ENCODE measurements at regions not wholly inside any gene's neighbourhood (a gene's known extent, or its start where the extent isn't known, plus 50 kb on each side); places are given as distances from the start of the nearest gene placed in this dataset.
"Not testable (repeated sequence)": the region's sequence is repeated elsewhere in the genome, so short reads cannot be mapped to it uniquely, and the experiment has no call there.

DNA sequence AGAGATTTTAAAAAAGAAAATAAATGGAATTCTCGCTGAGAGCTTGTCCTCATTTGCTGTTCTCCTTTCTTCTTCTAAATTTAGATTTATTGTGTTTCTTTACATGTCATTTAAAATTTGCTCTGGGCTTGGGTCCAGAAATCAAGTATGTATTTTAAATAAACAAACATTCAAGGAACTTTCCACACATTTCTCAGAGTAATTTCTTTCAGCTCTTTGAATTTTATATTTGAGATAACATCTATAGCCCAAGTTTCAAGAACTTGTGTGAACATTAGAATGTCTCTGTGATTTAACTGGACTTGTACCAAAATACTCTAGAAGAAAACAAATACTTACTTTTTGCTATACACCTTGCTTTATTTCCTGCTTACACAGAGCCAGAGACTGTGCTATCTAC lies 192.3 kb downstream of the TMEM200A start:
- Histone ChIP-seq H3K27me3 (ENCODE audit: control insufficient read depth, insufficient read depth, low read length, poor library complexity, severe bottlenecking) (no peaks in the 10 kb centered on the region), H3K36me3 (ENCODE audit: control insufficient read depth, insufficient read depth, low read length) (no peaks in the 10 kb centered on the region), H3K9ac (ENCODE audit: extremely low read depth, low read length, poor library complexity, severe bottlenecking) (no peak overlapping the region), H3K4me1 (ENCODE audit: control insufficient read depth, insufficient read depth, low read length) (no peaks in the 10 kb centered on the region), H3K9me3 (ENCODE audit: control insufficient read depth, low read length) (no peaks in the 10 kb centered on the region), H3K27ac (ENCODE audit: low read depth, low read length) (no peak overlapping the region), H3K4me3 (ENCODE audit: low read length) (no peak overlapping the region)
- no peaks in the 10 kb centered on the region for H3K27me3 Mint-ChIP-seq (ENCODE audit: insufficient read depth)
- TF ChIP-seq, protein P1, sequence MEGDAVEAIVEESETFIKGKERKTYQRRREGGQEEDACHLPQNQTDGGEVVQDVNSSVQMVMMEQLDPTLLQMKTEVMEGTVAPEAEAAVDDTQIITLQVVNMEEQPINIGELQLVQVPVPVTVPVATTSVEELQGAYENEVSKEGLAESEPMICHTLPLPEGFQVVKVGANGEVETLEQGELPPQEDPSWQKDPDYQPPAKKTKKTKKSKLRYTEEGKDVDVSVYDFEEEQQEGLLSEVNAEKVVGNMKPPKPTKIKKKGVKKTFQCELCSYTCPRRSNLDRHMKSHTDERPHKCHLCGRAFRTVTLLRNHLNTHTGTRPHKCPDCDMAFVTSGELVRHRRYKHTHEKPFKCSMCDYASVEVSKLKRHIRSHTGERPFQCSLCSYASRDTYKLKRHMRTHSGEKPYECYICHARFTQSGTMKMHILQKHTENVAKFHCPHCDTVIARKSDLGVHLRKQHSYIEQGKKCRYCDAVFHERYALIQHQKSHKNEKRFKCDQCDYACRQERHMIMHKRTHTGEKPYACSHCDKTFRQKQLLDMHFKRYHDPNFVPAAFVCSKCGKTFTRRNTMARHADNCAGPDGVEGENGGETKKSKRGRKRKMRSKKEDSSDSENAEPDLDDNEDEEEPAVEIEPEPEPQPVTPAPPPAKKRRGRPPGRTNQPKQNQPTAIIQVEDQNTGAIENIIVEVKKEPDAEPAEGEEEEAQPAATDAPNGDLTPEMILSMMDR (conservative IDR thresholded peaks at IDR 0.05) = no peak
- no peaks in the 10 kb centered on the region for H3K9me3 Mint-ChIP-seq
- H3K4me1 Mint-ChIP-seq = no peaks in the 10 kb centered on the region
- no peak overlapping the region for H3K27ac Mint-ChIP-seq
- DNase-seq = no peak
- no peaks in the 10 kb centered on the region for H3K36me3 Mint-ChIP-seq (ENCODE audit: low read depth)
- H3K4me3 Mint-ChIP-seq = no peak overlapping the region
- WGBS, 2 experiments (ENCODE audit: insufficient coverage in 1 of 2, insufficient read length in 1 of 2) = 100% methylated on average over 1 of the region's 1 CpG; no CpG with 5 or more reads in 1 of the 2 experiments

DNA sequence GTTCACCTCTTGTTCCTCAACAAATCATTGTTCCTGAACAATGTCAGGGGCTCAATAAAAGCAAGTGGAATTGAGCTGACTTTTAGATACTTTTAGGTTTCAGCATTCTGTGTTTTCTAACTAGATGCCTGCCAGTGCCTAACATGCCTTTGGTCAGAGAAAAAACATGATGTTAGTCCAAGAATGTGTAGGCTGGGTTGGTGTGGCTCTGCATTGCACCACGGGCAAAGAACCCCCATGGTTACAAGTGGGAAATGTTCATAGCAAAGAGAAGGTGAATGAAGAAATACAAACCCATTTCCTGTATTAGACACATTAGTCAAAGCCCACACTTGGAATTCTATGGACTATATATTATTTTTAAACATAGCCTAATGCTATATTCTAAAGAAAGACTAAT lies 193.3 kb downstream of the TMEM200A start:
- WGBS, 2 experiments (ENCODE audit: insufficient coverage in 1 of 2, insufficient read length in 1 of 2) = 93% methylated on average over 1 of the region's 1 CpG; no CpG with 5 or more reads in 1 of the 2 experiments
- H3K36me3 Mint-ChIP-seq (ENCODE audit: low read depth) = no peaks in the 10 kb centered on the region
- TF ChIP-seq, protein P1 (conservative IDR thresholded peaks at IDR 0.05) = no peak
- no peak overlapping the region for H3K27ac Mint-ChIP-seq
- no peak overlapping the region for H3K4me3 Mint-ChIP-seq
- H3K9ac ChIP-seq (ENCODE audit: extremely low read depth, low read length, poor library complexity, severe bottlenecking) = no peak overlapping the region
- no peaks in the 10 kb centered on the region for H3K4me1 Mint-ChIP-seq
- no peak overlapping the region for H3K4me3 ChIP-seq (ENCODE audit: low read length)
- H3K9me3 Mint-ChIP-seq = no peaks in the 10 kb centered on the region
- no peaks in the 10 kb centered on the region for H3K9me3 ChIP-seq (ENCODE audit: control insufficient read depth, low read length)
- H3K27ac ChIP-seq (ENCODE audit: low read depth, low read length) = no peak overlapping the region
- no peak for DNase-seq
- no peaks in the 10 kb centered on the region for H3K27me3 Mint-ChIP-seq (ENCODE audit: insufficient read depth)
- peaks cover 2% of the 10 kb centered on the region for H3K4me1 ChIP-seq (ENCODE audit: control insufficient read depth, insufficient read depth, low read length)
- H3K27me3 ChIP-seq (ENCODE audit: control insufficient read depth, insufficient read depth, low read length, poor library complexity, severe bottlenecking) = no peaks in the 10 kb centered on the region
- no peaks in the 10 kb centered on the region for H3K36me3 ChIP-seq (ENCODE audit: control insufficient read depth, insufficient read depth, low read length)

DNA sequence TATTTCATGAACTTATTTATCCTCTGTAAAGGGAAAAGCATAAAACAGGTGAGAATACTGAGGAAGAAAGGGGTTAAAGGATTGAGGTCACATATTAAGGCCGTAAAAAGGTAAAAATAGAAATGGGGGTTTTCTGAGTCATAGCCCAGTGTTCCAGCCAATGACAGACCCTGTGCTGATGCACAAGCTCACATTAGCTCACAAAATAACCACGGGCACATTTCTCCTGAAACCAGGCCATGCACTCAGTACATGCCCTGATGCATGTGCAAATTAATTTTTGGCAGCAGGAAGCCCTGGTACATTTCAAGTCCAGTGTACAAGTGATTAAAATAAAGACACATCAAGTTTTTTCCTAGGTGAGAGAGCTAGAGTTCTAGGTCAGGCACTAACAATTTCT lies 194.4 kb downstream of the TMEM200A start:
- no peak overlapping the region for H3K27ac ChIP-seq (ENCODE audit: low read depth, low read length)
- Mint-ChIP-seq H3K9me3 (no peaks in the 10 kb centered on the region), H3K4me1 (no peaks in the 10 kb centered on the region), H3K4me3 (no peak overlapping the region), H3K27me3 (ENCODE audit: insufficient read depth) (no peaks in the 10 kb centered on the region), H3K36me3 (ENCODE audit: low read depth) (no peaks in the 10 kb centered on the region), H3K27ac (no peak overlapping the region)
- peaks cover 2% of the 10 kb centered on the region for H3K4me1 ChIP-seq (ENCODE audit: control insufficient read depth, insufficient read depth, low read length)
- no peaks in the 10 kb centered on the region for H3K9me3 ChIP-seq (ENCODE audit: control insufficient read depth, low read length)
- H3K27me3 ChIP-seq (ENCODE audit: control insufficient read depth, insufficient read depth, low read length, poor library complexity, severe bottlenecking) = no peaks in the 10 kb centered on the region
- no peak overlapping the region for H3K9ac ChIP-seq (ENCODE audit: extremely low read depth, low read length, poor library complexity, severe bottlenecking)
- 82 to 90% methylated on average over 1 to 2 of the region's 2 CpGs for whole genome bisulfite sequencing, 2 experiments (ENCODE audit: insufficient coverage in 1 of 2, insufficient read length in 1 of 2)
- no peaks in the 10 kb centered on the region for H3K36me3 ChIP-seq (ENCODE audit: control insufficient read depth, insufficient read depth, low read length)
- no peak for DNase-seq
- H3K4me3 ChIP-seq (ENCODE audit: low read length) = no peak overlapping the region
- TF ChIP-seq, protein P1 (conservative IDR thresholded peaks at IDR 0.05) = no peak

DNA sequence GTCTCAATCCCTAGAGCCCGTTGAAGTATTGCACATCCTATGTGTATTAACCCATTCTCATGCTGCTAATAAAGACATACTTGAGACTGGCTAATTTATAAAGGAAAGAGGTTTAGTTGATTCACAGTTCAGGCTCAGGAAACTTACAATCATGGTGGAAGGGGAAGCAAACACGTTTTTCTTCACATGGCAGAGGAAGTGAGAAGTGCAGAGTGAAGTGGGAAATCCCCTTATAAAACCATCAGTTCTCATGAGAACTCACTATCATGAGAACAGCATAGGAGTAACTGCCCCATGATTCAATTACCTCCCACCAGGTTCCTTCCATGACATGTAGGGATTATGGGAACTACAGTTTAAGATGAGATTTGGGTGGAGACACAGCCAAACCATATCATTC lies 195.3 kb downstream of the TMEM200A start:
- not testable (repeated sequence) for H3K27ac Mint-ChIP-seq; DNase-seq; H3K4me3 ChIP-seq (ENCODE audit: low read length)

More for the DNA sequence above, 195.3 kb downstream of the TMEM200A start:
- not testable (repeated sequence) for H3K27ac ChIP-seq (ENCODE audit: low read depth, low read length); H3K9ac ChIP-seq (ENCODE audit: extremely low read depth, low read length, poor library complexity, severe bottlenecking); H3K4me1 Mint-ChIP-seq; H3K4me3 Mint-ChIP-seq; H3K9me3 ChIP-seq (ENCODE audit: control insufficient read depth, low read length); H3K36me3 Mint-ChIP-seq (ENCODE audit: low read depth); H3K27me3 ChIP-seq (ENCODE audit: control insufficient read depth, insufficient read depth, low read length, poor library complexity, severe bottlenecking); H3K27me3 Mint-ChIP-seq (ENCODE audit: insufficient read depth); H3K4me1 ChIP-seq (ENCODE audit: control insufficient read depth, insufficient read depth, low read length); H3K9me3 Mint-ChIP-seq; H3K36me3 ChIP-seq (ENCODE audit: control insufficient read depth, insufficient read depth, low read length)
- 100% methylated on average over 1 to 2 of the region's 2 CpGs for WGBS, 2 experiments (ENCODE audit: insufficient coverage in 1 of 2, insufficient read length in 1 of 2)
